Motor neuron (in vitro differentiated cells): ENCODE measurements at regions not wholly inside any gene's neighbourhood (a gene's known extent, or its start where the extent isn't known, plus 50 kb on each side); places are given as distances from the start of the nearest gene placed in this dataset.
A peak's percentile ranks its signal among the peaks of the same experiment; 100 is the strongest.
"Not testable (repeated sequence)": the region's sequence is repeated elsewhere in the genome, so short reads cannot be mapped to it uniquely, and the experiment has no call there.

Source experiments
- ATAC-seq, 8 experiments: fragments of 200-7000 bp; cut with Tn5 transposase; replicated peaks in 6 of 8; 2 replicates each; pipeline ENCODE4 v1.8.0; 2021; ENCODE audit warnings: mild to moderate bottlenecking in 8 of 8, moderate library complexity in 8 of 8
- H3K27ac ChIP-seq, 2 donors: fragments of 250-450 bp; sonication (Bioruptor Pico); 2 replicates each; pipeline ENCODE4 v1.9.0; 2021; ENCODE audit warnings: antibody characterized with exemption in 2 of 2, mild to moderate bottlenecking in 2 of 2, moderate library complexity in 1 of 2
- H3K4me1 ChIP-seq, 2 donors: fragments of 250-450 bp; sonication (Bioruptor Pico); replicated peaks in 1 of 2; 2 replicates each; pipeline ENCODE4 v1.6.1; 2021; ENCODE audit warnings: antibody characterized with exemption in 2 of 2, mild to moderate bottlenecking in 2 of 2, moderate library complexity in 1 of 2
- H3K4me3 ChIP-seq, 5 donors: fragments of 250-450 bp; sonication (Bioruptor Pico); 2 replicates each; pipeline ENCODE4 v1.9.0; 2021; ENCODE audit warnings: antibody characterized with exemption in 5 of 5, mild to moderate bottlenecking in 5 of 5, moderate library complexity in 4 of 5
- WGBS, 10 experiments: fragments of 450-650 bp; shearing (Covaris generic); methylation state at CpG; one replicate each; pipeline ENCODE4 v1.0.0; 2022; 5-methylcytosine and 5-hydroxymethylcytosine counted together
- in situ Hi-C, 9 experiments: fragments of 400-800 bp; cut with MboI; loops; one replicate each; pipeline ENCODE4 v1.15.0; 2021; ENCODE audit warnings: low sequenced_read_pairs in 9 of 9, low pct_unique_long_range_greater_than_20kb in 2 of 9; ENCODE audit not compliant: unreplicated experiment in 9 of 9

DNA sequence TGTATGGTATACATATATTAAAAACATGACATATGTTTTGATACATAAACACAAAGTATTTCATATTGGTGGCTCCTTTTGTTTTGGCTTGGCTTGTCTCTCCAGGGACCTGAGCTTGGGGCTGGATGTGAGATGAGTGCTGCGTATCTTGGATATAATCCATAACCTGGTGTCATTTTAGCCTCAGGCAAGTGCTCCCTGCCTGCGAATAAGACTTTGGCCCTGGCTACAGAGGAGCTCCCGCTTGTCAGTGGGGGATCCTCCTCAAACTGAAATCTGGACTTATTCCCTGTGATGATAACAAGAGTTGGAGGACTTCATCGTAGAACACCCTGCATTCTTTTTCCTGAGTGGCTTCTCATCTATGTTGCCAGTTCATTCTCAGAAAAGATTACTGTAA, 341.7 kb upstream of the CLINT1 start:
- Histone ChIP-seq H3K4me3 (no peak overlapping the region), H3K27ac (no peak overlapping the region), H3K4me1 (peaks cover 0 to 1% of the 10 kb centered on the region in 2 donors)
- in situ Hi-C loops = no loop called here
- 33 to 100% (median 89%) methylated on average over 1 to 4 of the region's 4 CpGs; no CpG with 5 or more reads in 3 of the 10 experiments for WGBS, 10 experiments
- no peak for ATAC-seq

DNA sequence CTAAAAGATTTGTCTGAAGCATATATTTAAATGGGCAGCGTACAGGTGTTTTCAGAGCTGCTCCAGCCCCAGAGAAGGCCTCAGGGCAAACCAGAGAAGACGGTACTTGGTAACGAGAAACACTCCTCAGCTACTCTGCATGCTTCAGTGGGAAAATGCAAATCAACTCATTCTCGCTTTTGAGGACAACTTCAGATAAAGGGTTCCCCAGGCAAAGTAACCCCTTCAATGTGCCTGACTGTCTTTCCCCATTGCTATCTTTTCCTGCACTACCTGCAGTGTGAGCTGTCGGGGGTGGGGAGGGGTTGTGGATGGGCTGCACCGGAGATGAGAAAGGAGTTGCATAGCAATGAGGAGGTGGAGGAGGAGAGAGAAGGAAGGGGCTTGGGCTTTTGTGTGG, 339.7 kb upstream of the CLINT1 start:
- in situ Hi-C loops = loop anchor here in 2 of 9 experiments (25.0 kb wide), 1 partner anchor 489 kb away; no protein-coding TSS in a partner anchor
- H3K4me3 ChIP-seq = no peak overlapping the region
- 43 to 100% (median 86%) methylated on average over 2 to 5 of the region's 6 CpGs; no CpG with 5 or more reads in 3 of the 10 experiments for WGBS, 10 experiments
- H3K4me1 ChIP-seq = peaks cover 14 to 18% of the 10 kb centered on the region in 2 donors
- ATAC-seq = no peak
- H3K27ac ChIP-seq = no peak overlapping the region

DNA sequence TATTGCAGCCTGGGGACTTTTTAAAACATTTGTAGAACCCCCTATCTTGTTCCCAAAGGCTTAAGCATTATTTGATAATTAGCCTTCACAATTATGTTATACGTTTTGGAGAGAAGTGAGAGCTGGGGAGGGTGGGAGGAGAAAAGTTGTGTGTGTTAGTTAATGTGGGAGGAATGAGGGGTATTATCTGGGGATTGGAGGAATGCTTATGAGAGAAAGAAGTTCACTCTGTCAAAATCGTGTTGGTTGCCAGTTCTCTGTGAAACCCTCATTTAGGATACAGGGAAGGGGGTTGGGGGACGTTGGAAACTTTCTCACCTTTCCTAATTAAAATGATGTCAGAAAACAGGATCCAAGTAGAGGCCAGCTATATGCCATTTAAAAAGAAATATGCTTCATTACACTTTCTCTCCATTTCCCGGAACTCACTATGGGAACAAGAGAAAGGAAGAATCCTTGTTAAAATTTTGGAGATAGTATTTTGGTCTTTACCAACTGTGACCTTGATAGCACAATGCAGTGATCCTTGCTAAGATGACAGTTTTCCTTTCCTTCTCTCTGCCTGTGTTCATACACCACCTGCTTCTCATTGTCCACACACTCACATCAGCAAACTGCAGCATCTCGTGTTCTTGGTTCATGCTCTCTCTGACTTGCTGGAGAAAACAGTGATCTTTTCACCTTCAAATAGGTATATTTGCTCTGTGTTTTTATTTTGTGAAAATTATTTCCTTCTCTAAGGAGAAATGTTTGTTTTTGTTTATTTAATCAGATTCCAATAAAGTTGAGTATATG, 336.7 kb upstream of the CLINT1 start:
- Histone ChIP-seq H3K27ac (no peak overlapping the region), H3K4me1 (peaks cover 14 to 18% of the 10 kb centered on the region in 2 donors), H3K4me3 (no peak overlapping the region)
- ATAC-seq = no peak
- in situ Hi-C loops = loop anchor here in 2 of 9 experiments (25.0 kb wide), 1 partner anchor 492 kb away; no protein-coding TSS in a partner anchor
- WGBS, 10 experiments = 20 to 100% (median 59%) methylated on average over 2 to 5 of the region's 5 CpGs

DNA sequence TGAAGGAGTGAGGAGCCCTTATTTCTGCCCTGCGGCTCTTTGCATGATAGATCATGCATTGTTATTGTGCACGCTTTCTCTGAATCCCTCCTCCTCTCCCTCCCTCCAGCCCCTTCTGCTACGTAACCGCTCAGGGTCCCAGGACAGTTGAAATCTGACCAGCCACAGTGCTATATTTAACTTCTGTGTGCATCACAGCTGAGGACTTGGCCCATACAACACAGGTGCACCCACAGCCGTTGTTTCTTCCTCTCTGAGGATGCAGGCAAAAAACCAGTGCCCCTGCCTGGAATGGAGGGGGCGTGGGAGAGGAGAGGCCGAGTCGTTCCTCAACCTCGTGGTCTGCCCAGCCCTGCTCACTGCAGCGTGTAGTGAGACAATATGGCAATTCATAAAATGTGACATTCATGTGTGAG, 335.6 kb upstream of the CLINT1 start:
- in situ Hi-C loops = loop anchor here in 2 of 9 experiments (25.0 kb wide), 1 partner anchor 493 kb away; no protein-coding TSS in a partner anchor
- peak in 5 of 8 experiments; percentile 98 to 99 (median 99) for ATAC-seq
- Histone ChIP-seq H3K27ac (peak overlapping the region in 1 of 2 donors; percentile 43), H3K4me1 (peaks cover 14 to 18% of the 10 kb centered on the region in 2 donors), H3K4me3 (no peak overlapping the region)
- WGBS, 10 experiments = 25 to 59% (median 33%) methylated on average over 2 to 5 of the region's 10 CpGs; no CpG with 5 or more reads in 4 of the 10 experiments

DNA sequence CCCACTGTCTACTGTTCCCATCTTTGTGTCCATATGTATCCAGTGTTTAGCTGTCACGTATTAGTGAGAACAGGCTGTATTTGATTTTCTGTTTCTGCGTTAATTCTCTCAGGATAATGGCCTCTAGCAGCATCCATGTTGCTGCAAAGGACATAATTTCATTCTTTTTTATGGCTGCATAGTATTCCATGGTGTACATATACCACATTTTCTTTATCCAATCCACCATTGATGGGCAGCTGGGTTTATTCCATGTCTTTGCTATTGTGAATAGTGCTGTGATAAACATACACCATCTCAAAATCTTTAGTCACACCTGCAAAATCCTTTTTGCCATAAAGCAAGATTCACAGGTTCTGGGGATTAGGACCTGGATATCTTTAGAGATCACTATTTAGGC, 334.4 kb upstream of the CLINT1 start:
- in situ Hi-C loops = loop anchor here in 2 of 9 experiments (25.0 kb wide), 1 partner anchor 494 kb away; no protein-coding TSS in a partner anchor
- 70 to 100% (median 100%) methylated on average over 1 to 2 of the region's 2 CpGs; no CpG with 5 or more reads in 2 of the 10 experiments for WGBS, 10 experiments
- not testable (repeated sequence) for ATAC-seq

DNA sequence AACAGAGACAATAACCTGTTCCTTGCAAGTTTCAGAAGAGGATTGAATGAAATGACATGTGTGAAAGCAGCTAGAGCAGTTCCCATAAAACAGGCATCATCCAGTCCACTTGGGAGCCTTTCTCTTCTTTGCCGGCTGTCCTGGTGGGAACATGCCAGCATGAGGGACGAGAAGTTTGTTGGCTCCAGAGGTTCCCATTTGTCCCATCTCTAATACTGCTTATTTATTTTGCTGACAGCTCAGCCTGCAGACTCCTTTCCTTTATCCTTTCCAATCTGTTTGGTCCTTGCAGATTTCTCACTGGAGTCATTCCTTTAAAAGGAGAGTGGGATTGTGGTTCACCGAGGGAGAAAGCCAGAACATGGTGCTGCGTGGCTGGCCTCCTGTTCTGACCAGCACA, 321.5 kb upstream of the CLINT1 start:
- WGBS, 10 experiments = 62 to 100% (median 96%) methylated on average over 1 to 3 of the region's 4 CpGs; no CpG with 5 or more reads in 2 of the 10 experiments
- ATAC-seq = no peak
- no peak overlapping the region for H3K4me3 ChIP-seq
- in situ Hi-C loops = loop anchor here in 2 of 9 experiments (25.0 kb wide), 1 partner anchor 507 kb away; no protein-coding TSS in a partner anchor
- H3K4me1 ChIP-seq = peaks cover 7 to 14% of the 10 kb centered on the region in 2 donors
- H3K27ac ChIP-seq = no peak overlapping the region

More for the DNA sequence above, 334.4 kb upstream of the CLINT1 start:
- H3K4me1 ChIP-seq = peaks cover 14 to 18% of the 10 kb centered on the region in 2 donors
- not testable (repeated sequence) for H3K4me3 ChIP-seq, H3K27ac ChIP-seq

DNA sequence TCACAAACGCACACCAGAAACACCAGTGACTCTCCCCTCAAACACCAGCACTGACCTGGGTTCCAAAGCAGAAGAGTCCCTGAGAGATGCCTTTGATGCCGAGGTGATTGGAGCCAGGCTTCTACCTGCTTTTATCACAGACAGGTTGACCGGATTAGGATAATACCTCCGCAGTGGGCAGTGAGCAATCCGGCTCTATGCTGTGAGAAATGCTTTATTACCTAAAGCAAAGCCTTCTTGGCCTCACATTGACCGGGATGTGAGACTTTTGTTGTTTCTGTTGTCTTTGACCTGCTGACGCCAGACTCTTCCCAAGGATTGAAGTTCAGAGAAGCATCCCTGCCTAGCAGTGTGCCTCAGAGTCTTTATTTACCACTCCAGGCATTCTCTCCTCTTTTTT, 320.3 kb upstream of the CLINT1 start:
- H3K4me3 ChIP-seq = no peak overlapping the region
- peaks cover 9 to 18% of the 10 kb centered on the region in 2 donors for H3K4me1 ChIP-seq
- H3K27ac ChIP-seq = no peak overlapping the region
- 0 to 100% (median 95%) methylated on average over 1 to 5 of the region's 7 CpGs; no CpG with 5 or more reads in 4 of the 10 experiments for WGBS, 10 experiments
- no peak for ATAC-seq
- in situ Hi-C loops = loop anchor here in 4 of 9 experiments (10.0 to 25.0 kb wide), 3 partner anchors 508 to 936 kb away; no protein-coding TSS in a partner anchor

DNA sequence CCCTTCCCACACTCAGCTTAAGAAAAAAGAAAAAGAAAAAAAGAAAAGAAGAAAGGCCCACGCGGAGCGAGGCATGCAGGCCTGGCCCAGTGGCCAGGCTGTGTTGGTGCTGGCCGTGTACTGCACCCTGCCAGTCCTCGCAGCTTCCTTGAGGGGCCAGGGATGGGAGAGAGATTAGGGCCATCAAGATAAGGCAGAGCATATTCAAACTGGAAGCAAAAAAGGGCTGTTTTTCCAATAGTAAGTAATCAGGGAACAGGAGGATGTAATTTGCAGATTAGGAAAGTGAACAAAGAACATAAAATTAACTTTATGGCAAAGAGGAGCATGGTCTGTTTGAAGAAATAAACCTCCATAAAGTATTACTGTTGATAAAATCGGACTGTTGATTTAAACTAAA, 319.6 kb upstream of the CLINT1 start:
- H3K4me1 ChIP-seq = peaks cover 9 to 18% of the 10 kb centered on the region in 2 donors
- H3K4me3 ChIP-seq = no peak overlapping the region
- no peak overlapping the region for H3K27ac ChIP-seq
- ATAC-seq = no peak
- in situ Hi-C loops = loop anchor here in 4 of 9 experiments (10.0 to 25.0 kb wide), 3 partner anchors 509 to 936 kb away; no protein-coding TSS in a partner anchor
- 57 to 90% (median 73%) methylated on average over 4 to 6 of the region's 6 CpGs; no CpG with 5 or more reads in 2 of the 10 experiments for WGBS, 10 experiments

DNA sequence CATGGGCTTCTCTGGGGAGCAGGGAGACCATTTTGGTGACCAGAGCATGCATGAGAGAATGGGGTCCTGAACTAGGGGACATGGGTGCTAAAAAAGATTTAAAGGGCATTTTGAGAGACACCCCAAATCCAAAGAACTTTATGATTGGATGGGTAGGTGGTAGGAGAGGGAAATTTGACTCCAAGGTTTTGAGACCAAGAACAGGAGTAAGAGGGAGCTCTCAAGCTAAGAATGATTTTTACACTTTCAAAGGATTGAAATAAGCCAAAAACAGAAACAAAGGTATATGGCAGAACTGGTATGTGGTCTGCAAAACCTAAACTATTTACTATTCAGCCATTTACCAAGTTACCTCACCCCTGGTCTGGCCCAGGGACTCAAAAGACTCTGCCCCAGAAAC, 318.2 kb upstream of the CLINT1 start:
- peaks cover 9 to 18% of the 10 kb centered on the region in 2 donors for H3K4me1 ChIP-seq
- no peak overlapping the region for H3K27ac ChIP-seq
- no peak overlapping the region for H3K4me3 ChIP-seq
- in situ Hi-C loops = loop anchor here in 4 of 9 experiments (10.0 to 25.0 kb wide), 3 partner anchors 510 to 938 kb away; no protein-coding TSS in a partner anchor
- no peak for ATAC-seq

DNA sequence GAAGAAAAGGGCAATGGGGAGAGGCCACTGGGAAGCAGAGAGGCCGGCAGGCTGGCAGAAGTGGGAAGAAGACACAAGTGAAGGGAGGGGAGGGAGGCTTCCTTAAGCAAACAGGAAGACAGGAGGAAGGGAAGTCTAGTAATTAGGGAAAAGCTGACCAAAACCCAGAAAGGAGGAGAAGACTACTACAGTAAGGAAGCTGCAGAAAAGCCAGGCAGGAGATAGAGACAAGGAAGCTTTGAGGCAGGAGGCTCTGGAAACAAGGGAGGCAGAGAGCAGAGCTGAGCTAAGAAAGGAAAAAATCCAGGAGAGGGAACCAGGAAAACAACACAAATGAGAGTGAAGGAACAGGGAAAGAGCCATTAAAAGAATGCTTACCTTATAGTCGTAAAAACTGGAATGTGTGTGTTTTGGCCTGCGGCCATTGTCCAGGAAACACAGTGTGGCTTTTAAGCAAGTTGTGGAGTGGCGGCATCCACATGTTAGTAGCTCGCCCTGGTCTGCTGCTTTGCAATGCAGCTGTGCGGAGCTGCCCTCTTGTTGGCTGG, 317.1 kb upstream of the CLINT1 start:
- no peak overlapping the region for H3K4me3 ChIP-seq
- WGBS, 10 experiments = 49 to 94% (median 81%) methylated on average over 2 to 5 of the region's 6 CpGs; no CpG with 5 or more reads in 1 of the 10 experiments
- H3K4me1 ChIP-seq = peaks cover 9 to 18% of the 10 kb centered on the region in 2 donors
- peak in 1 of 8 experiments; percentile 15 for ATAC-seq
- in situ Hi-C loops = loop anchor here in 4 of 9 experiments (10.0 to 25.0 kb wide), 3 partner anchors 511 to 939 kb away; no protein-coding TSS in a partner anchor
- H3K27ac ChIP-seq = no peak overlapping the region

DNA sequence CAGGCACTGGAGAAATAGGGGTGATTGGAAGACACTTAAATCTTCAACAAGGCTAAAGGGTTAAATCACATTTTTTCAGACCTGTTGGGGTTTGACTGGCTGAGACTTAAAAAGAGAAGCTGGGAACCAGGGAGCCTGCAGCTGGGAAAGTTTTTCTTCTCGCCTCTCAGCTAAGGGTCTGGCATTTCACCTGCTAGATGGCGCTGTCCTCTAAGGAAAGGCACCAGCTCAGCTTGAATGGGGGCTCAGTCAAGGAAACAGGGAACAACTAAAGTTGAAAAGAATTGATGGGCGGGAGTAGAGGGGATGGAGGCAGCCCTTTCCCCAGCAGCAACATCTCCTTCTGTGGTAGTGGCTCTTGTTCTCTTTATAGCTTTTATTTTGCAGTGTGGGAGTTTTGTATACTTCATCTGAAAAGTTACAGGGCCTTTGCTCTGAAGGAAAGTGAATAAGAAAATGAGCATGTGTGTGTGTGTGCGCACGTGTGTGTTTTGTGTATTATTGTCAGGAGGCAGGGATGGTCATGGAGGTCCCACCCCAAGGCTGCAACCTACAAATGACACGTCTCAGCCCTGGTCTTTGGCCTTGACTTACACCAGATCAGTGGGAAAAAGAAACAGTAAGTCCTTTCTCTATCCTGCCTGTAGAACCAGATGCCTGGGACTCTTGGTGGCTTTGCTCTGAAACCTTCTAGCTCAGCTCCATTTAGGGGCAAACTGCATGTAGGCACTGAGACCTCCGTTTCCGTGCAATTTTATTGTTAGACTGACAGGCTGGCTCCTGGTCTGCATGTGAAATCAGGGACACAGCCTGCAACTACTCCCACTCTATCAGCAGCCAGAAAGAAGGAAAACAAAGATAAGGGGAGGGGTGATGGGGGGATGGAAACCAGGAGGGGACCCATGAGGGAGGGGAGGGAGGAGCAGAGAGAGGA, 316.2 kb upstream of the CLINT1 start:
- in situ Hi-C loops = loop anchor here in 7 of 9 experiments (10.0 to 25.0 kb wide), 6 partner anchors 512 to 962 kb away; no protein-coding TSS in a partner anchor
- Histone ChIP-seq H3K27ac (no peak overlapping the region), H3K4me3 (no peak overlapping the region), H3K4me1 (peaks cover 9 to 18% of the 10 kb centered on the region in 2 donors)
- peak; percentile 85 to 96 (median 90) for ATAC-seq
- WGBS, 10 experiments = 0 to 30% (median 3%) methylated on average over 1 to 7 of the region's 8 CpGs; no CpG with 5 or more reads in 1 of the 10 experiments

DNA sequence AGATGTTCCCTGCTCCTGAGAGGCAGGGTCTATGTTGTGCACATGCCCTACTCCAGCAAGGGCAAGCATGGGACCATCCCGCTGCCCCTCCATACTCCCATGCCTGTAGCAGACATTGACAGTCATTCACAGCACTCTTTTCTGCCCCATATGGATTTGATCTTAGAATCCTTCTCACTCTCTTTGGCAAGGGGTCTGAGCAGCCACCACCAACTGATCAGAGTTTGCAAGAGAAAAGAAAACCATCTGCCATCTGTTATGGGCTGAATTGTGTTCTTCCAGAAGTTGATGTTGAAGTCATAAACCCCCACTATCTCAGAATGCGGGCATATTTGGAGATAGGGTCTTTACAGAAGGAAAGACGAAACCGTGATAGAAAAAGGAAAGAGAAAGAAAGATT, 315.1 kb upstream of the CLINT1 start:
- in situ Hi-C loops = loop anchor here in 7 of 9 experiments (10.0 to 25.0 kb wide), 5 partner anchors 538 to 963 kb away; no protein-coding TSS in a partner anchor
- 59 to 95% (median 75%) methylated on average over 2 to 4 of the region's 4 CpGs; no CpG with 5 or more reads in 5 of the 10 experiments for WGBS, 10 experiments
- no peak for ATAC-seq
- Histone ChIP-seq H3K4me3 (no peak overlapping the region), H3K27ac (no peak overlapping the region), H3K4me1 (peaks cover 9 to 18% of the 10 kb centered on the region in 2 donors)
